Uterus (tissue), 2 donors: ENCODE measurements at regions not wholly inside any gene's neighbourhood (a gene's known extent, or its start where the extent isn't known, plus 50 kb on each side); places are given as distances from the start of the nearest gene placed in this dataset.

Experiments used
- CTCF ChIP-seq, 4 experiments: fragments of 200-600 bp in 2 of 4; fragments of 450-650 bp in 2 of 4; sonication (generic) in 2 of 4; IDR thresholded peaks; one replicate each; pipeline ENCODE4 v1.5.1; 2016 to 2019; ENCODE audit warnings: antibody characterized with exemption in 4 of 4, mild to moderate bottlenecking in 2 of 4, moderate library complexity in 1 of 4
- POLR2A ChIP-seq, 2 donors: fragments of 450-650 bp; IDR thresholded peaks; one replicate each; pipeline ENCODE4 v1.6.1; 2016; ENCODE audit warnings: antibody characterized with exemption in 2 of 2, mild to moderate bottlenecking in 1 of 2, moderate library complexity in 1 of 2

- TF ChIP-seq CTCF (IDR thresholded peaks at IDR 0.05): no peak
- no peak for TF ChIP-seq POLR2A (IDR thresholded peaks at IDR 0.05)
These were observed 362.0 kb downstream of the FGF9 start for GRCh38 chr13:22032905-22033304.
